ENCODE measurements at regions not wholly inside any gene's neighbourhood (a gene's known extent, or its start where the extent isn't known, plus 50 kb on each side); places are given as distances from the start of the nearest gene placed in this dataset.

- TF ChIP-seq, protein P1, sequence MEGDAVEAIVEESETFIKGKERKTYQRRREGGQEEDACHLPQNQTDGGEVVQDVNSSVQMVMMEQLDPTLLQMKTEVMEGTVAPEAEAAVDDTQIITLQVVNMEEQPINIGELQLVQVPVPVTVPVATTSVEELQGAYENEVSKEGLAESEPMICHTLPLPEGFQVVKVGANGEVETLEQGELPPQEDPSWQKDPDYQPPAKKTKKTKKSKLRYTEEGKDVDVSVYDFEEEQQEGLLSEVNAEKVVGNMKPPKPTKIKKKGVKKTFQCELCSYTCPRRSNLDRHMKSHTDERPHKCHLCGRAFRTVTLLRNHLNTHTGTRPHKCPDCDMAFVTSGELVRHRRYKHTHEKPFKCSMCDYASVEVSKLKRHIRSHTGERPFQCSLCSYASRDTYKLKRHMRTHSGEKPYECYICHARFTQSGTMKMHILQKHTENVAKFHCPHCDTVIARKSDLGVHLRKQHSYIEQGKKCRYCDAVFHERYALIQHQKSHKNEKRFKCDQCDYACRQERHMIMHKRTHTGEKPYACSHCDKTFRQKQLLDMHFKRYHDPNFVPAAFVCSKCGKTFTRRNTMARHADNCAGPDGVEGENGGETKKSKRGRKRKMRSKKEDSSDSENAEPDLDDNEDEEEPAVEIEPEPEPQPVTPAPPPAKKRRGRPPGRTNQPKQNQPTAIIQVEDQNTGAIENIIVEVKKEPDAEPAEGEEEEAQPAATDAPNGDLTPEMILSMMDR (IDR thresholded peaks at IDR 0.05), result no peak
- TF ChIP-seq POLR2A (IDR thresholded peaks at IDR 0.05), result no peak
Observed at GRCh38 chr7:121450631-121451198, 54.6 kb upstream of the FAM3C start.

Measured in Peyer's patch (tissue), 4 donors.